ENCODE measurements at regions not wholly inside any gene's neighbourhood (a gene's known extent, or its start where the extent isn't known, plus 50 kb on each side); places are given as distances from the start of the nearest gene placed in this dataset.

DNA sequence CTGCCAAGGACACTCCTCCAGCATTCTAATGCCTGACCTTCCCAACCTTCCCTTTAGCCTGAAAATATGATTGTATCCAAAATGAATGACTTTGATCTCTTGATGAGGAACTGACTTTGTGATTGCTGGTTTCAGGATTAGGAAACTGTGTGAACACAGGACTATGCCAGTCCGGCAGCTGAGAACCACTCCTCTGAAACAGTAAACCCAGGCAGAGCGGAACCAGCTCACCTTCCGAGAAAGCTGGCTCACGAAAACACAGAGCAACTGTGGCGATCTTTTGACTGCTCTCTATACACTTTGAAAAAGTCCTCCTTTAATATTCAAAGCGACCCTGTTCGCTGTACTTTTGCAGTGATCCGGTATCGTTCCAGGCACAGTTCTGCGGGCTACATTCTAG, 258.8 kb upstream of the IRS2 start:
- DNase-seq (ENCODE audit: extremely low read depth in 1 of 4, low spot score in 3 of 4) (no peak), FAIRE-seq (no peak), ATAC-seq (no peak)
- H3K9ac ChIP-seq (ENCODE audit: insufficient read depth in 1 of 2, low read depth in 2 of 2, low read length in 2 of 2) = no peak overlapping the region
- POLR2A ChIA-PET = no interaction called here
- H3K9me1 ChIP-seq (ENCODE audit: control insufficient read depth, insufficient read depth, low read length) = no peaks in the 10 kb centered on the region
- no peaks in the 10 kb centered on the region for H3K9me3 ChIP-seq (replicated peaks; ENCODE audit: control insufficient read depth, insufficient read depth, low read depth, low read length)
- no peaks in the 10 kb centered on the region for H4K20me1 ChIP-seq (replicated peaks; ENCODE audit: control insufficient read depth, insufficient read depth, low read length)
- BruUV-seq (replicated peaks) = no TSS peak
- CTCF ChIA-PET (ENCODE audit: low intra/inter-chr PET ratio) = no interaction called here
- no peak overlapping the region for H3K4me2 ChIP-seq (ENCODE audit: insufficient read depth, low read length)
- H3K4me3 ChIP-seq = no peak overlapping the region
- no peaks in the 10 kb centered on the region for H3K4me1 ChIP-seq (replicated peaks in 1 of 2; ENCODE audit: control insufficient read depth in 2 of 2, insufficient read depth in 2 of 2, low read length in 2 of 2)
- H3K36me3 ChIP-seq (ENCODE audit: control insufficient read depth, insufficient read depth, low read length) = no peaks in the 10 kb centered on the region
- no peak overlapping the region for H3K27ac ChIP-seq (ENCODE audit: extremely low read depth, low read depth, low read length)
- H3K27me3 ChIP-seq (ENCODE audit: control insufficient read depth in 2 of 2, insufficient read depth in 2 of 2, low read length in 2 of 2) = peaks cover 0 to 13% of the 10 kb centered on the region in 2 experiments; a peak in 2 of 5 replicates
- intact Hi-C loops (cut with micrococcal nuclease) = no loop called here
- WGBS (ENCODE audit: insufficient coverage, low coverage, missing lambda C conversion rate) = 3% methylated on average over 9 of the region's 10 CpGs
- H3K79me2 ChIP-seq (ENCODE audit: control insufficient read depth, insufficient read depth, low read length) = no peaks in the 10 kb centered on the region
- TF ChIP-seq HDAC1 (IDR thresholded peaks at IDR 0.05) (no peak), RBM22 (IDR thresholded peaks at IDR 0.05; ENCODE audit: low read depth, low read length, poor library complexity, severe bottlenecking) (no peak), ZNF184 (CRISPR knock-in tag; IDR thresholded peaks at IDR 0.05) (no peak), GTF2A2 (tag; IDR thresholded peaks at IDR 0.05) (no peak), ETS2 (tag; IDR thresholded peaks at IDR 0.05; ENCODE audit: borderline replicate concordance, poor library complexity, severe bottlenecking) (no peak), RBM34 (IDR thresholded peaks at IDR 0.05; ENCODE audit: borderline replicate concordance, insufficient read depth, low read length) (no peak), HDAC2 (IDR thresholded peaks at IDR 0.05) (no peak), NFYB (IDR thresholded peaks at IDR 0.05; ENCODE audit: extremely low read depth, insufficient read length) (no peak), RB1 (IDR thresholded peaks at IDR 0.05; ENCODE audit: low read depth) (no peak), BCL6 (CRISPR knock-in tag; IDR thresholded peaks at IDR 0.05) (no peak), HSF4 (CRISPR knock-in tag; IDR thresholded peaks at IDR 0.05; ENCODE audit: borderline replicate concordance) (no peak), NR0B1 (IDR thresholded peaks at IDR 0.05; ENCODE audit: partially characterized antibody) (no peak), NR3C1 (CRISPR knock-in tag; IDR thresholded peaks at IDR 0.05) (no peak), MCM7 (IDR thresholded peaks at IDR 0.05) (no peak), TOE1 (IDR thresholded peaks at IDR 0.05; ENCODE audit: borderline replicate concordance) (no peak), TOE1 (CRISPR knock-in tag; IDR thresholded peaks at IDR 0.05; ENCODE audit: borderline replicate concordance, low read depth) (no peak)
- TF ChIP-seq, protein P1, sequence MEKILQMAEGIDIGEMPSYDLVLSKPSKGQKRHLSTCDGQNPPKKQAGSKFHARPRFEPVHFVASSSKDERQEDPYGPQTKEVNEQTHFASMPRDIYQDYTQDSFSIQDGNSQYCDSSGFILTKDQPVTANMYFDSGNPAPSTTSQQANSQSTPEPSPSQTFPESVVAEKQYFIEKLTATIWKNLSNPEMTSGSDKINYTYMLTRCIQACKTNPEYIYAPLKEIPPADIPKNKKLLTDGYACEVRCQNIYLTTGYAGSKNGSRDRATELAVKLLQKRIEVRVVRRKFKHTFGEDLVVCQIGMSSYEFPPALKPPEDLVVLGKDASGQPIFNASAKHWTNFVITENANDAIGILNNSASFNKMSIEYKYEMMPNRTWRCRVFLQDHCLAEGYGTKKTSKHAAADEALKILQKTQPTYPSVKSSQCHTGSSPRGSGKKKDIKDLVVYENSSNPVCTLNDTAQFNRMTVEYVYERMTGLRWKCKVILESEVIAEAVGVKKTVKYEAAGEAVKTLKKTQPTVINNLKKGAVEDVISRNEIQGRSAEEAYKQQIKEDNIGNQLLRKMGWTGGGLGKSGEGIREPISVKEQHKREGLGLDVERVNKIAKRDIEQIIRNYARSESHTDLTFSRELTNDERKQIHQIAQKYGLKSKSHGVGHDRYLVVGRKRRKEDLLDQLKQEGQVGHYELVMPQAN (IDR thresholded peaks at IDR 0.05; ENCODE audit: borderline replicate concordance) = no peak
- in situ Hi-C loops (cut with MboI) = no loop called here
- H2AFZ ChIP-seq (ENCODE audit: low read depth, low read length) = no peak overlapping the region
